Caco-2 (cell line): ENCODE measurements at regions not wholly inside any gene's neighbourhood (a gene's known extent, or its start where the extent isn't known, plus 50 kb on each side); places are given as distances from the start of the nearest gene placed in this dataset.

ENCODE experiments used
- BruUV-seq: library from RNA; stranded (reverse); fragments of 400-500 nt; replicated peaks from 2 replicates; lab custom pipeline; 2021; lab: Mats Ljungman, UMichigan
- CTCF ChIA-PET: fragments of 300-600 bp; sonication (Branson Sonifier 250); formaldehyde crosslinking; loops from one replicate; lab custom pipeline; 2022; ENCODE audit warnings: antibody characterized with exemption; lab: Charles Lee
- POLR2A ChIA-PET: fragments of 300-600 bp; sonication (Branson Sonifier 250); formaldehyde crosslinking; loops from one replicate; lab custom pipeline; 2022; ENCODE audit warnings: antibody characterized with exemption; lab: Charles Lee
- DNase-seq, 2 experiments: peaks; one replicate each; pipeline versions ENCODE4 v3.0.0 to v3.0.0-alpha.2; 2020 to 2022
- H3K27me3 ChIP-seq: replicated peaks from 2 replicates; pipeline ENCODE4 v1.6.0; 2011; ENCODE audit warnings: low read length; ENCODE audit not compliant: control insufficient read depth, insufficient read depth
- H3K36me3 ChIP-seq: 2 replicates; pipeline ENCODE4 v1.5.1; 2011; ENCODE audit warnings: low read length; ENCODE audit not compliant: control insufficient read depth, insufficient read depth
- H3K4me1 ChIP-seq: fragments of 250-450 bp; sonication (Bioruptor Pico); 2 replicates; pipeline ENCODE4 v1.5.1; 2020; ENCODE audit warnings: mild to moderate bottlenecking
- H3K4me3 ChIP-seq: 2 replicates; pipeline ENCODE4 v1.5.1; 2011; ENCODE audit warnings: low read depth, mild to moderate bottlenecking, control low read depth, low read length
- H3K9me3 ChIP-seq: fragments of 250-450 bp; sonication (Bioruptor Pico); 2 replicates; pipeline ENCODE4 v1.5.1; 2020; ENCODE audit warnings: mild to moderate bottlenecking, moderate library complexity
- H3K27ac Mint-ChIP-seq: one replicate; pipeline ENCODE4 v1.8.0; 2022; ENCODE audit warnings: mixed read lengths; ENCODE audit not compliant: unreplicated experiment
- H3K27me3 Mint-ChIP-seq: one replicate; pipeline ENCODE4 v1.8.0; 2022; ENCODE audit warnings: mixed read lengths; ENCODE audit not compliant: insufficient read depth, unreplicated experiment
- H3K36me3 Mint-ChIP-seq: one replicate; pipeline ENCODE4 v1.8.0; 2022; ENCODE audit warnings: mild to moderate bottlenecking, mixed read lengths; ENCODE audit not compliant: insufficient read depth, unreplicated experiment
- H3K4me1 Mint-ChIP-seq: one replicate; pipeline ENCODE4 v1.8.0; 2022; ENCODE audit warnings: low read depth, mixed read lengths; ENCODE audit not compliant: unreplicated experiment
- H3K4me3 Mint-ChIP-seq: one replicate; pipeline ENCODE4 v1.8.0; 2022; ENCODE audit warnings: mild to moderate bottlenecking, moderate library complexity, mixed read lengths; ENCODE audit not compliant: unreplicated experiment
- H3K9me3 Mint-ChIP-seq: one replicate; pipeline ENCODE4 v1.8.0; 2022; ENCODE audit warnings: mixed read lengths; ENCODE audit not compliant: unreplicated experiment
- CTCF ChIP-seq, 2 experiments: fragments of 200-600 bp in 1 of 2; IDR thresholded peaks; 1 replicate in 1 of 2; 2 replicates in 1 of 2; pipeline versions ENCODE4 v1.5.1 to v1.8.0; 2011 to 2022; ENCODE audit warnings: antibody characterized with exemption in 1 of 2, control low read depth in 1 of 2, inconsistent platforms in 1 of 2, low read depth in 1 of 2, low read length in 1 of 2, mild to moderate bottlenecking in 1 of 2, moderate library complexity in 1 of 2; ENCODE audit not compliant: insufficient read depth in 1 of 2, severe bottlenecking in 1 of 2, unreplicated experiment in 1 of 2
- intact Hi-C: fragments of 100-400 bp; cut with micrococcal nuclease; formaldehyde crosslinking; loops from one replicate; pipeline ENCODE4 v1.10.0; 2022; ENCODE audit not compliant: unreplicated experiment

- CTCF ChIA-PET = interaction anchor here (0.6 to 1.4 kb wide), 4 partner anchors 89 to 199 kb away, joined by 3 to 4 read pairs (median 3); no protein-coding TSS in a partner anchor
- intact Hi-C loops = no loop called here
- no peaks in the 10 kb centered on the region for H3K36me3 Mint-ChIP-seq
- peaks cover 6% of the 10 kb centered on the region for H3K27me3 Mint-ChIP-seq
- H3K36me3 ChIP-seq = no peaks in the 10 kb centered on the region
- POLR2A ChIA-PET = no interaction called here
- no peak for TF ChIP-seq CTCF (IDR thresholded peaks at IDR 0.05; ENCODE audit: insufficient read depth in 1 of 2, low read depth in 1 of 2, low read length in 1 of 2, severe bottlenecking in 1 of 2, unreplicated experiment in 1 of 2)
- no peak overlapping the region for H3K4me3 Mint-ChIP-seq
- H3K27ac Mint-ChIP-seq = no peak overlapping the region
- H3K27me3 ChIP-seq = no peaks in the 10 kb centered on the region
- no peak overlapping the region for H3K4me3 ChIP-seq
- H3K9me3 Mint-ChIP-seq = no peaks in the 10 kb centered on the region
- no peaks in the 10 kb centered on the region for H3K4me1 Mint-ChIP-seq
- BruUV-seq = no TSS peak
- H3K9me3 ChIP-seq = no peaks in the 10 kb centered on the region
- no peak for DNase-seq
- H3K4me1 ChIP-seq = no peaks in the 10 kb centered on the region
Measured at GRCh38 chr17:51533219-51533618, 272.9 kb downstream of the UTP18 start.

- no peaks in the 10 kb centered on the region for H3K9me3 ChIP-seq
- no peak overlapping the region for H3K4me3 Mint-ChIP-seq
- CTCF ChIA-PET = interaction anchor here (0.9 kb wide), 1 partner anchor 162 kb away, joined by 4 read pairs; no protein-coding TSS in a partner anchor
- H3K36me3 Mint-ChIP-seq = no peaks in the 10 kb centered on the region
- no peak overlapping the region for H3K27ac Mint-ChIP-seq
- no peak for TF ChIP-seq CTCF (IDR thresholded peaks at IDR 0.05; ENCODE audit: insufficient read depth in 1 of 2, low read depth in 1 of 2, low read length in 1 of 2, severe bottlenecking in 1 of 2, unreplicated experiment in 1 of 2)
- H3K9me3 Mint-ChIP-seq = no peaks in the 10 kb centered on the region
- no peaks in the 10 kb centered on the region for H3K4me1 Mint-ChIP-seq
- H3K36me3 ChIP-seq = no peaks in the 10 kb centered on the region
- H3K27me3 ChIP-seq = no peaks in the 10 kb centered on the region
- no peak overlapping the region for H3K4me3 ChIP-seq
- BruUV-seq = no TSS peak
- no peaks in the 10 kb centered on the region for H3K4me1 ChIP-seq
- intact Hi-C loops = no loop called here
- H3K27me3 Mint-ChIP-seq = peaks cover 6% of the 10 kb centered on the region
- POLR2A ChIA-PET = no interaction called here
- no peak for DNase-seq
Measured at GRCh38 chr17:51533821-51534220, 273.5 kb downstream of the UTP18 start.

GRCh38 chr17:51536627-51537026 is 276.3 kb downstream of the UTP18 start:
- no peaks in the 10 kb centered on the region for H3K27me3 ChIP-seq
- no peaks in the 10 kb centered on the region for H3K4me1 ChIP-seq
- no peak for DNase-seq
- CTCF ChIA-PET = interaction anchor here (1.0 to 2.0 kb wide), 3 partner anchors 101 to 238 kb away, joined by 3 to 12 read pairs (median 3); no protein-coding TSS in a partner anchor
- H3K36me3 Mint-ChIP-seq = no peaks in the 10 kb centered on the region
- BruUV-seq = no TSS peak
- POLR2A ChIA-PET = no interaction called here
- intact Hi-C loops = loop anchor here (1.0 to 5.0 kb wide), 4 partner anchors 75 to 238 kb away; no protein-coding TSS in a partner anchor
- no peak overlapping the region for H3K4me3 ChIP-seq
- no peaks in the 10 kb centered on the region for H3K9me3 ChIP-seq
- no peak overlapping the region for H3K4me3 Mint-ChIP-seq
- H3K9me3 Mint-ChIP-seq = no peaks in the 10 kb centered on the region
- no peaks in the 10 kb centered on the region for H3K4me1 Mint-ChIP-seq
- no peak overlapping the region for H3K27ac Mint-ChIP-seq
- peaks cover 6% of the 10 kb centered on the region for H3K27me3 Mint-ChIP-seq
- H3K36me3 ChIP-seq = no peaks in the 10 kb centered on the region
- no peak for TF ChIP-seq CTCF (IDR thresholded peaks at IDR 0.05; ENCODE audit: insufficient read depth in 1 of 2, low read depth in 1 of 2, low read length in 1 of 2, severe bottlenecking in 1 of 2, unreplicated experiment in 1 of 2)
